ENCODE measurements at regions not wholly inside any gene's neighbourhood (a gene's known extent, or its start where the extent isn't known, plus 50 kb on each side); places are given as distances from the start of the nearest gene placed in this dataset.
"Not testable (repeated sequence)": the region's sequence is repeated elsewhere in the genome, so short reads cannot be mapped to it uniquely, and the experiment has no call there.

GRCh38 chr6:137809895-137810553, 57.0 kb upstream of the TNFAIP3 start:
- H3K9me3 ChIP-seq (ENCODE audit: control insufficient read depth, insufficient read depth, low read length); H3K27me3 ChIP-seq (ENCODE audit: control insufficient read depth, insufficient read depth, low read length); H3K9ac ChIP-seq (ENCODE audit: low read depth, low read length); H3K36me3 ChIP-seq (ENCODE audit: control insufficient read depth, insufficient read depth, low read length); H3K4me3 ChIP-seq (ENCODE audit: low read depth, low read length); H3K4me1 ChIP-seq (ENCODE audit: control insufficient read depth, insufficient read depth, low read length): not testable (repeated sequence)

GRCh38 chr6:137810554-137811120, 56.4 kb upstream of the TNFAIP3 start:
- H3K9me3 ChIP-seq (ENCODE audit: control insufficient read depth, insufficient read depth, low read length): no peaks in the 10 kb centered on the region
- H3K4me3 ChIP-seq (ENCODE audit: low read depth, low read length): no peak overlapping the region
- H3K36me3 ChIP-seq (ENCODE audit: control insufficient read depth, insufficient read depth, low read length): no peaks in the 10 kb centered on the region
- no peaks in the 10 kb centered on the region for H3K27me3 ChIP-seq (ENCODE audit: control insufficient read depth, insufficient read depth, low read length)
- H3K9ac ChIP-seq (ENCODE audit: low read depth, low read length): no peak overlapping the region
- H3K4me1 ChIP-seq (ENCODE audit: control insufficient read depth, insufficient read depth, low read length): no peaks in the 10 kb centered on the region

- no peak overlapping the region for H3K9ac ChIP-seq (ENCODE audit: low read depth, low read length)
- H3K4me3 ChIP-seq (ENCODE audit: low read depth, low read length): no peak overlapping the region
- H3K36me3 ChIP-seq (ENCODE audit: control insufficient read depth, insufficient read depth, low read length): no peaks in the 10 kb centered on the region
- no peaks in the 10 kb centered on the region for H3K9me3 ChIP-seq (ENCODE audit: control insufficient read depth, insufficient read depth, low read length)
- H3K27me3 ChIP-seq (ENCODE audit: control insufficient read depth, insufficient read depth, low read length): no peaks in the 10 kb centered on the region
- H3K4me1 ChIP-seq (ENCODE audit: control insufficient read depth, insufficient read depth, low read length): no peaks in the 10 kb centered on the region
Measured at GRCh38 chr6:137811121-137811915, 55.7 kb upstream of the TNFAIP3 start.

GRCh38 chr6:137811916-137812553, 55.0 kb upstream of the TNFAIP3 start:
- no peaks in the 10 kb centered on the region for H3K4me1 ChIP-seq (ENCODE audit: control insufficient read depth, insufficient read depth, low read length)
- no peak overlapping the region for H3K4me3 ChIP-seq (ENCODE audit: low read depth, low read length)
- H3K9me3 ChIP-seq (ENCODE audit: control insufficient read depth, insufficient read depth, low read length): no peaks in the 10 kb centered on the region
- no peaks in the 10 kb centered on the region for H3K36me3 ChIP-seq (ENCODE audit: control insufficient read depth, insufficient read depth, low read length)
- no peaks in the 10 kb centered on the region for H3K27me3 ChIP-seq (ENCODE audit: control insufficient read depth, insufficient read depth, low read length)
- no peak overlapping the region for H3K9ac ChIP-seq (ENCODE audit: low read depth, low read length)

GRCh38 chr6:137813308-137813970, 53.6 kb upstream of the TNFAIP3 start:
- Histone ChIP-seq H3K4me1 (ENCODE audit: control insufficient read depth, insufficient read depth, low read length) (no peaks in the 10 kb centered on the region), H3K9me3 (ENCODE audit: control insufficient read depth, insufficient read depth, low read length) (no peaks in the 10 kb centered on the region), H3K36me3 (ENCODE audit: control insufficient read depth, insufficient read depth, low read length) (no peaks in the 10 kb centered on the region), H3K27me3 (ENCODE audit: control insufficient read depth, insufficient read depth, low read length) (no peaks in the 10 kb centered on the region), H3K4me3 (ENCODE audit: low read depth, low read length) (no peak overlapping the region), H3K9ac (ENCODE audit: low read depth, low read length) (no peak overlapping the region)

GRCh38 chr6:137814030-137814429, 53.0 kb upstream of the TNFAIP3 start:
- H3K27me3 ChIP-seq (ENCODE audit: control insufficient read depth, insufficient read depth, low read length); H3K4me1 ChIP-seq (ENCODE audit: control insufficient read depth, insufficient read depth, low read length); H3K9me3 ChIP-seq (ENCODE audit: control insufficient read depth, insufficient read depth, low read length); H3K9ac ChIP-seq (ENCODE audit: low read depth, low read length); H3K4me3 ChIP-seq (ENCODE audit: low read depth, low read length); H3K36me3 ChIP-seq (ENCODE audit: control insufficient read depth, insufficient read depth, low read length): not testable (repeated sequence)

- Histone ChIP-seq H3K9ac (ENCODE audit: low read depth, low read length) (no peak overlapping the region), H3K27me3 (ENCODE audit: control insufficient read depth, insufficient read depth, low read length) (no peaks in the 10 kb centered on the region), H3K36me3 (ENCODE audit: control insufficient read depth, insufficient read depth, low read length) (no peaks in the 10 kb centered on the region), H3K9me3 (ENCODE audit: control insufficient read depth, insufficient read depth, low read length) (no peaks in the 10 kb centered on the region), H3K4me1 (ENCODE audit: control insufficient read depth, insufficient read depth, low read length) (no peaks in the 10 kb centered on the region), H3K4me3 (ENCODE audit: low read depth, low read length) (no peak overlapping the region)
Measured at GRCh38 chr6:137815692-137816091, 51.4 kb upstream of the TNFAIP3 start.

- no peak overlapping the region for H3K9ac ChIP-seq (ENCODE audit: low read depth, low read length)
Measured at GRCh38 chr6:137816133-137816579, 50.9 kb upstream of the TNFAIP3 start.

GRCh38 chr6:137816688-137817618, 50.1 kb upstream of the TNFAIP3 start:
- Histone ChIP-seq H3K4me1 (ENCODE audit: control insufficient read depth, insufficient read depth, low read length) (no peaks in the 10 kb centered on the region), H3K9me3 (ENCODE audit: control insufficient read depth, insufficient read depth, low read length) (no peaks in the 10 kb centered on the region), H3K4me3 (ENCODE audit: low read depth, low read length) (no peak overlapping the region), H3K36me3 (ENCODE audit: control insufficient read depth, insufficient read depth, low read length) (no peaks in the 10 kb centered on the region), H3K9ac (ENCODE audit: low read depth, low read length) (no peak overlapping the region), H3K27me3 (ENCODE audit: control insufficient read depth, insufficient read depth, low read length) (no peaks in the 10 kb centered on the region)

More at GRCh38 chr6:137816133-137816579, 50.9 kb upstream of the TNFAIP3 start:
- H3K9me3 ChIP-seq (ENCODE audit: control insufficient read depth, insufficient read depth, low read length): no peaks in the 10 kb centered on the region
- H3K36me3 ChIP-seq (ENCODE audit: control insufficient read depth, insufficient read depth, low read length): no peaks in the 10 kb centered on the region
- H3K27me3 ChIP-seq (ENCODE audit: control insufficient read depth, insufficient read depth, low read length): no peaks in the 10 kb centered on the region
- H3K4me3 ChIP-seq (ENCODE audit: low read depth, low read length): no peak overlapping the region
- H3K4me1 ChIP-seq (ENCODE audit: control insufficient read depth, insufficient read depth, low read length): no peaks in the 10 kb centered on the region

Data from iPS-15b (cell line).